Panc1 (cell line): ENCODE measurements at regions not wholly inside any gene's neighbourhood (a gene's known extent, or its start where the extent isn't known, plus 50 kb on each side); places are given as distances from the start of the nearest gene placed in this dataset.

ENCODE experiments used
- ATAC-seq: fragments of 200-7000 bp; cut with Tn5 transposase; 2 replicates; pipeline ENCODE4 v1.9.1; 2020; ENCODE audit warnings: mild to moderate bottlenecking, moderate library complexity
- BruUV-seq: library from RNA; stranded (reverse); fragments of 400-500 nt; replicated peaks from 2 replicates; lab custom pipeline; 2021; lab: Mats Ljungman, UMichigan
- CTCF ChIA-PET: fragments of 300-600 bp; sonication (Branson Sonifier 250); formaldehyde crosslinking; loops from one replicate; lab custom pipeline; 2022; ENCODE audit warnings: antibody characterized with exemption; lab: Charles Lee
- POLR2A ChIA-PET: fragments of 300-600 bp; sonication (Branson Sonifier 250); formaldehyde crosslinking; loops from one replicate; lab custom pipeline; 2022; ENCODE audit warnings: antibody characterized with exemption; lab: Charles Lee
- DNase-seq: peaks from one replicate; pipeline ENCODE4 v3.0.0-alpha.2; 2010; ENCODE audit warnings: low read depth, low spot score
- H3K27ac ChIP-seq: 2 replicates; pipeline ENCODE4 v1.5.1; 2011; ENCODE audit warnings: mild to moderate bottlenecking, low read length, inconsistent platforms
- H3K27me3 ChIP-seq: fragments of 200-500 bp; sonication (Bioruptor generic); 2 replicates; pipeline ENCODE4 v1.6.0; 2014; ENCODE audit warnings: low read length, inconsistent platforms; ENCODE audit not compliant: control insufficient read depth, insufficient read depth
- H3K36me3 ChIP-seq: fragments of 200-500 bp; sonication (Bioruptor generic); 2 replicates; pipeline ENCODE4 v1.5.1; 2014; ENCODE audit warnings: inconsistent platforms, mild to moderate bottlenecking, low read length, moderate library complexity; ENCODE audit not compliant: control insufficient read depth, insufficient read depth
- H3K4me1 ChIP-seq: 2 replicates; pipeline ENCODE4 v1.5.1; 2011; ENCODE audit warnings: inconsistent platforms, mild to moderate bottlenecking, low read length, moderate library complexity; ENCODE audit not compliant: control insufficient read depth, insufficient read depth
- H3K4me3 ChIP-seq, 2 experiments: 2 replicates each; pipeline ENCODE4 v1.5.1; 2011 to 2012; ENCODE audit warnings: low read depth in 2 of 2, low read length in 2 of 2, mild to moderate bottlenecking in 2 of 2, inconsistent platforms in 1 of 2, moderate library complexity in 1 of 2
- H3K9me3 ChIP-seq: fragments of 200-500 bp; sonication (Bioruptor generic); 2 replicates; pipeline ENCODE4 v1.5.1; 2014; ENCODE audit warnings: low read depth, mild to moderate bottlenecking, inconsistent platforms, low read length, moderate library complexity; ENCODE audit not compliant: control insufficient read depth, insufficient read depth
- POLR2AphosphoS5 ChIP-seq: IDR thresholded peaks from 2 replicates; pipeline ENCODE4 v1.6.1; 2012; ENCODE audit warnings: mild to moderate bottlenecking, low read depth, low read length, moderate library complexity
- SIN3A ChIP-seq: IDR thresholded peaks from 2 replicates; pipeline ENCODE4 v1.6.1; 2012; ENCODE audit warnings: low read depth, mild to moderate bottlenecking, low read length, moderate library complexity, borderline replicate concordance; ENCODE audit not compliant: insufficient read depth
- TCF7L2 ChIP-seq: IDR thresholded peaks from 2 replicates; pipeline ENCODE4 v1.6.1; 2011; ENCODE audit warnings: mild to moderate bottlenecking, low read depth, low read length, inconsistent platforms
- in situ Hi-C: cut with HindIII; loops from 2 replicates; pipeline ENCODE4 v1.10.0; 2016; ENCODE audit warnings: low sequenced_read_pairs, low pct_unique_long_range_greater_than_20kb
- intact Hi-C: fragments of 100-400 bp; cut with micrococcal nuclease; formaldehyde crosslinking; loops from one replicate; pipeline ENCODE4 v1.10.0; 2022; ENCODE audit not compliant: unreplicated experiment
- TF ChIP-seq, protein P1 (sequence below), 2 experiments: IDR thresholded peaks; 2 replicates each; pipeline ENCODE4 v1.6.1; 2011 to 2012; ENCODE audit warnings: low read depth in 2 of 2, control low read depth in 1 of 2, low read length in 1 of 2, mild to moderate bottlenecking in 1 of 2, moderate library complexity in 1 of 2; ENCODE audit not compliant: insufficient read depth in 1 of 2
- TF ChIP-seq, protein P2 (sequence below): fragments of 450-650 bp; IDR thresholded peaks from 2 replicates; pipeline ENCODE4 v1.5.1; 2017; ENCODE audit warnings: mild to moderate bottlenecking

DNA sequence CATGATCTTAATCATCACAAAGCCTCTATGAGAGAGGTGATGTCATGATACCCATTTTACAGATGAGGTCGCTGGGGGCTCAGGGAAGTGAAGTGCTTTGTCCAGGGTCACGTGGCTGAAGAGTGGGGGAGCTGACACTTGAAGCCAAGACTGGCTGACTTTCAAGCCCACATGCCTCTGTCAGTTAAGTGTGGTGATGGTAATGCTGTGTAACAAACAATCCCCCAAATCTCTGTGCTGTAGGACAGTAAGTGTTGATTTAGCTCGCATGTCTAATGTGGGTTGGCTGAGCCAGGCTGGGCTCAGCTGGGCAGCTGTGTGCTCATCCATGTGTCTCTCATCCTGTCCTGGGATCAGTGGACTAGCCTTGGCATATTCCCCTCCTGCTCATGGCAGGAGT, 87.1 kb upstream of the GRK3 start:
- intact Hi-C loops = no loop called here
- H3K4me3 ChIP-seq = no peak overlapping the region
- TF ChIP-seq SIN3A = no peak
- no peak for TF ChIP-seq POLR2AphosphoS5
- no peak for TF ChIP-seq TCF7L2
- TF ChIP-seq, protein P1, sequence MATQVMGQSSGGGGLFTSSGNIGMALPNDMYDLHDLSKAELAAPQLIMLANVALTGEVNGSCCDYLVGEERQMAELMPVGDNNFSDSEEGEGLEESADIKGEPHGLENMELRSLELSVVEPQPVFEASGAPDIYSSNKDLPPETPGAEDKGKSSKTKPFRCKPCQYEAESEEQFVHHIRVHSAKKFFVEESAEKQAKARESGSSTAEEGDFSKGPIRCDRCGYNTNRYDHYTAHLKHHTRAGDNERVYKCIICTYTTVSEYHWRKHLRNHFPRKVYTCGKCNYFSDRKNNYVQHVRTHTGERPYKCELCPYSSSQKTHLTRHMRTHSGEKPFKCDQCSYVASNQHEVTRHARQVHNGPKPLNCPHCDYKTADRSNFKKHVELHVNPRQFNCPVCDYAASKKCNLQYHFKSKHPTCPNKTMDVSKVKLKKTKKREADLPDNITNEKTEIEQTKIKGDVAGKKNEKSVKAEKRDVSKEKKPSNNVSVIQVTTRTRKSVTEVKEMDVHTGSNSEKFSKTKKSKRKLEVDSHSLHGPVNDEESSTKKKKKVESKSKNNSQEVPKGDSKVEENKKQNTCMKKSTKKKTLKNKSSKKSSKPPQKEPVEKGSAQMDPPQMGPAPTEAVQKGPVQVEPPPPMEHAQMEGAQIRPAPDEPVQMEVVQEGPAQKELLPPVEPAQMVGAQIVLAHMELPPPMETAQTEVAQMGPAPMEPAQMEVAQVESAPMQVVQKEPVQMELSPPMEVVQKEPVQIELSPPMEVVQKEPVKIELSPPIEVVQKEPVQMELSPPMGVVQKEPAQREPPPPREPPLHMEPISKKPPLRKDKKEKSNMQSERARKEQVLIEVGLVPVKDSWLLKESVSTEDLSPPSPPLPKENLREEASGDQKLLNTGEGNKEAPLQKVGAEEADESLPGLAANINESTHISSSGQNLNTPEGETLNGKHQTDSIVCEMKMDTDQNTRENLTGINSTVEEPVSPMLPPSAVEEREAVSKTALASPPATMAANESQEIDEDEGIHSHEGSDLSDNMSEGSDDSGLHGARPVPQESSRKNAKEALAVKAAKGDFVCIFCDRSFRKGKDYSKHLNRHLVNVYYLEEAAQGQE (IDR thresholded peaks at IDR 0.05; ENCODE audit: insufficient read depth in 1 of 2, low read depth in 2 of 2, low read length in 1 of 2) = no peak
- TF ChIP-seq, protein P2, sequence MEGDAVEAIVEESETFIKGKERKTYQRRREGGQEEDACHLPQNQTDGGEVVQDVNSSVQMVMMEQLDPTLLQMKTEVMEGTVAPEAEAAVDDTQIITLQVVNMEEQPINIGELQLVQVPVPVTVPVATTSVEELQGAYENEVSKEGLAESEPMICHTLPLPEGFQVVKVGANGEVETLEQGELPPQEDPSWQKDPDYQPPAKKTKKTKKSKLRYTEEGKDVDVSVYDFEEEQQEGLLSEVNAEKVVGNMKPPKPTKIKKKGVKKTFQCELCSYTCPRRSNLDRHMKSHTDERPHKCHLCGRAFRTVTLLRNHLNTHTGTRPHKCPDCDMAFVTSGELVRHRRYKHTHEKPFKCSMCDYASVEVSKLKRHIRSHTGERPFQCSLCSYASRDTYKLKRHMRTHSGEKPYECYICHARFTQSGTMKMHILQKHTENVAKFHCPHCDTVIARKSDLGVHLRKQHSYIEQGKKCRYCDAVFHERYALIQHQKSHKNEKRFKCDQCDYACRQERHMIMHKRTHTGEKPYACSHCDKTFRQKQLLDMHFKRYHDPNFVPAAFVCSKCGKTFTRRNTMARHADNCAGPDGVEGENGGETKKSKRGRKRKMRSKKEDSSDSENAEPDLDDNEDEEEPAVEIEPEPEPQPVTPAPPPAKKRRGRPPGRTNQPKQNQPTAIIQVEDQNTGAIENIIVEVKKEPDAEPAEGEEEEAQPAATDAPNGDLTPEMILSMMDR = no peak
- no peaks in the 10 kb centered on the region for H3K36me3 ChIP-seq
- no peaks in the 10 kb centered on the region for H3K9me3 ChIP-seq
- H3K27ac ChIP-seq = no peak overlapping the region
- in situ Hi-C loops = no loop called here
- no TSS peak for BruUV-seq
- CTCF ChIA-PET = no interaction called here
- POLR2A ChIA-PET = no interaction called here
- no peaks in the 10 kb centered on the region for H3K4me1 ChIP-seq
- H3K27me3 ChIP-seq = no peaks in the 10 kb centered on the region
- ATAC-seq (no peak), DNase-seq (no peak)

DNA sequence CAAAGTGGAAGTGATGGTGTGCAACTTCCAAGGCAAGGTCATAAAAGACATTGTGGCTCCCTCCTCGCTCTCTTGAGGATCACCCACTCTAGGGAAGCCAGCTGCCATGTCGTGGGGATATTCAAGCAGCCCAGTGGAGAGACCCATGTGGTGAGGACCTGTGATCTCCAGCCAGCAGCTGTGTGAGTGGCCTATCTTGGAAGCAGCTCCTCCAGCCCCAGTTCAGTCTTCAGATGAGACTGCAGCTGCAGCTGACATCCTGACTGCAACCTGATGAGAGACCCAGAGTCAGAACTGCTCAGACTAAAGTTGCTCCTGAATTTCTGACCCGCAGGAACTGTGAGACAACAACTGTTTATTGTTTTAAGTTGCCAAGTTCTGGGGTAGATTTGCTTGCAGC, 86.4 kb upstream of the GRK3 start:
- in situ Hi-C loops = no loop called here
- H3K9me3 ChIP-seq = no peaks in the 10 kb centered on the region
- intact Hi-C loops = no loop called here
- CTCF ChIA-PET = no interaction called here
- ATAC-seq = no peak; the same call in 1 of the 2 replicates
- DNase-seq = no peak
- POLR2A ChIA-PET = no interaction called here
- no peak overlapping the region for H3K4me3 ChIP-seq
- H3K27ac ChIP-seq = no peak overlapping the region
- TF ChIP-seq, protein P1 (IDR thresholded peaks at IDR 0.05; ENCODE audit: insufficient read depth in 1 of 2, low read depth in 2 of 2, low read length in 1 of 2) = no peak
- TF ChIP-seq TCF7L2 (no peak), SIN3A (no peak), POLR2AphosphoS5 (no peak)
- TF ChIP-seq, protein P2 = no peak
- BruUV-seq = no TSS peak
- H3K4me1 ChIP-seq = no peaks in the 10 kb centered on the region
- H3K36me3 ChIP-seq = no peaks in the 10 kb centered on the region
- no peaks in the 10 kb centered on the region for H3K27me3 ChIP-seq
